A673 (cell line): ENCODE measurements at regions not wholly inside any gene's neighbourhood (a gene's known extent, or its start where the extent isn't known, plus 50 kb on each side); places are given as distances from the start of the nearest gene placed in this dataset.

Source experiments
- CTCF ChIP-seq: fragments of 300-800, 200-600 bp; sonication (generic); conservative IDR thresholded peaks from 2 replicates; pipeline ENCODE4 v1.5.1; 2017; ENCODE audit warnings: low read depth, mild to moderate bottlenecking, antibody characterized with exemption, low read length, moderate library complexity, mixed read lengths
- EZH2 ChIP-seq: fragments of 200-600 bp; sonication (generic); IDR thresholded peaks from 2 replicates; pipeline ENCODE4 v1.6.1; 2017; ENCODE audit warnings: borderline replicate concordance, low read depth, mild to moderate bottlenecking, mixed read lengths, antibody characterized with exemption, low read length; ENCODE audit not compliant: poor library complexity, severe bottlenecking

GRCh38 chr16:86442703-86443102 is 67.6 kb upstream of the FOXF1 start:
- TF ChIP-seq EZH2 = no peak
- TF ChIP-seq CTCF = no peak
